Dendritic cell treated with granulocyte-macrophage colony-stimulating factor and Interleukin-4, amounts not matched to agents 40 ng/mL and 50 ng/mL, for 4 days (primary cell): ENCODE measurements at regions not wholly inside any gene's neighbourhood (a gene's known extent, or its start where the extent isn't known, plus 50 kb on each side); places are given as distances from the start of the nearest gene placed in this dataset.

Experiments
- H3K27ac Mint-ChIP-seq: one replicate; pipeline ENCODE4 v1.8.0; 2022; ENCODE audit warnings: mild to moderate bottlenecking, mixed read lengths
- H3K27me3 Mint-ChIP-seq: one replicate; pipeline ENCODE4 v1.8.0; 2022; ENCODE audit warnings: mild to moderate bottlenecking, mixed read lengths
- H3K36me3 Mint-ChIP-seq: one replicate; pipeline ENCODE4 v1.8.0; 2022; ENCODE audit warnings: low read depth, mixed read lengths
- H3K4me1 Mint-ChIP-seq: one replicate; pipeline ENCODE4 v1.8.0; 2022; ENCODE audit warnings: low read depth, mixed read lengths
- H3K4me3 Mint-ChIP-seq: one replicate; pipeline ENCODE4 v1.8.0; 2022; ENCODE audit warnings: mild to moderate bottlenecking, moderate library complexity, mixed read lengths
- H3K9me3 Mint-ChIP-seq: one replicate; pipeline ENCODE4 v1.8.0; 2022; ENCODE audit warnings: mixed read lengths
- intact Hi-C: fragments of 100-400 bp; cut with micrococcal nuclease; formaldehyde crosslinking; loops from one replicate; pipeline ENCODE4 v1.15.0; 2022

DNA sequence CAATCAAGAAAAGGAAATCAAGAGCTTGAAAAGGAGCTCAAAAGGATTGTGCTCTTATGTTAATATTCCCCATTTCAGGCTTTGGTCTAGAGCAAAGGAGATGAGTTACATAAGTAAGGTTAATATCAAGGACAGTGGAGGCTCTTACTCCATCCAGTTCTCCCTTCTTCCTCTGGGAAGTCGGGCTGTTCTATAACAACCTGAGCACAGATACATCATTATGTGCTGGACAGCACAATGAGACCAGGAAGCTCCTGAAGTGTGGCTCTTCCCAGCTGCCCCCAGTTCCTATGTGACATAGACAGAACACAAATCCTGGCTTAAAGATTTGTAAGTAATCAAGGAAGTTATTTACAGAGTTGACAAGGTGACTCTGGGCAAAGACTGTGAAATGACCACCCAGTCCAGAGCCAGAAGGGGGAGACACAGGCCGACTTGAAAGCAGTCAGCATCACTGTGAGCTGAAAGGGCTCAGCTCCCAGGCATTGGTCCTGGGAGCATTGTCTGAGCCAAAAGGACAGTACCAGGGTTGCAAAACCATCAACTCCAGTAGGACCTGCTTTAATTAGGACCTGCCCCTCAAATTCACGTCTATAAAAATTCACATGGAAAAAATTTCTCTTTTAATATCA, 917.6 kb upstream of the ACVR2A start:
- Mint-ChIP-seq H3K27ac (no peak overlapping the region), H3K4me1 (no peaks in the 10 kb centered on the region), H3K36me3 (no peaks in the 10 kb centered on the region), H3K9me3 (no peaks in the 10 kb centered on the region), H3K4me3 (no peak overlapping the region), H3K27me3 (no peaks in the 10 kb centered on the region)
- intact Hi-C loops = no loop called here

- Mint-ChIP-seq H3K4me1 (no peaks in the 10 kb centered on the region), H3K9me3 (no peaks in the 10 kb centered on the region), H3K4me3 (no peak overlapping the region), H3K27me3 (no peaks in the 10 kb centered on the region), H3K27ac (no peak overlapping the region), H3K36me3 (no peaks in the 10 kb centered on the region)
- intact Hi-C loops = loop anchor here (5.0 kb wide), 1 partner anchor 41 kb away; no protein-coding TSS in a partner anchor
Measured at GRCh38 chr2:146918280-146918679, 926.5 kb upstream of the ACVR2A start.

DNA sequence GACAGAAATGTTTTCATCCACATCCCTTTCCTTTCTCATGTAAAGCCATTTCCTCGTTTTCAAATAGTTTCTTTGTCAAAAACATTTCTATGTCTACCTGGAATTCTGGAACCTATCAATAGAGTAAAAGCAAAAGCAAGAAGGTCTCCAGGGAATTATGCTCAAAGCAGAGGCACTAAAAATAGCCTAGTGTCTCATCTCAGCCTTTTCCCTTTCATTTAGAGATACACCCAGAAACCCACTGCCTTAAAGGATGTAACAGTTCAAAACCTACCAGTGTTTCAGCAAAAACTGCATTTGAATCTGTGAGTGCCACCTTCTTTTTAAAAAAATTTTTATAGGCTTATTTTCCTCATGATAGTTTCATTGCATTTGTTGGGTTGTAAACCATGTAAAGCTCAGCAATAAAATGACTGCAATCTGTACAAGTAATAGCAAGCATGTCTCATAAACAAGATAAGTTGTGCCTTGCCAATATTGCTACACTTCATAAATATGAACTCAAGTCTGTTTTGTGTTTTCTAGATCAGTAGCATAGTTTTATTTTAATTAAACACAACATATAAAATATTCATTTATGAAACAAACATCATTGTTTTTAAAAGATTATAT, 927.3 kb upstream of the ACVR2A start:
- no peaks in the 10 kb centered on the region for H3K4me1 Mint-ChIP-seq
- no peak overlapping the region for H3K4me3 Mint-ChIP-seq
- peaks cover 3% of the 10 kb centered on the region for H3K9me3 Mint-ChIP-seq
- no peak overlapping the region for H3K27ac Mint-ChIP-seq
- intact Hi-C loops = loop anchor here (5.0 kb wide), 1 partner anchor 40 kb away; no protein-coding TSS in a partner anchor
- no peaks in the 10 kb centered on the region for H3K27me3 Mint-ChIP-seq
- H3K36me3 Mint-ChIP-seq = no peaks in the 10 kb centered on the region

DNA sequence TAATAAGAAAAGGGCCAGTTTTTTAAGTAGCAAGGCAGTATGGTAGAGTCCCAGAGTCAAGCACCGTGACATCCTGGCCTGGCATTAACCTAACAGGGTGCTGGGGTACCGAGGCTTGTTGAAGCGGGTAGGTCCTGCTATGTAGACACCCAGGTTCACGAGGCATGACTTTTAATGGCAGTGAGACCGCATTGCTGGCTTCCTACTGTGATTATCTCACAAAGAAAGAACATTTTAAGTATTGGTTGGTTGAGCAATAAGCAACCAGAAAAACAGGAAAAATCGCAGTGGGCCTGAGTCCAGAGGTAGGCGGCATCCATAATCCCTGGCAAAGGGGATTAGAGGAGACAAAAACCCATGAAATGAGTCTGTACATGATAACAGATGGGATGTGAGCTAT, 927.9 kb upstream of the ACVR2A start:
- intact Hi-C loops = loop anchor here (5.0 kb wide), 1 partner anchor 40 kb away; no protein-coding TSS in a partner anchor
- Mint-ChIP-seq H3K27ac (no peak overlapping the region), H3K9me3 (peaks cover 8% of the 10 kb centered on the region), H3K36me3 (no peaks in the 10 kb centered on the region), H3K4me1 (no peaks in the 10 kb centered on the region), H3K27me3 (no peaks in the 10 kb centered on the region), H3K4me3 (no peak overlapping the region)

GRCh38 chr2:146913476-146913875, 931.4 kb upstream of the ACVR2A start:
- Mint-ChIP-seq H3K9me3 (peaks cover 22% of the 10 kb centered on the region), H3K4me3 (no peak overlapping the region), H3K27me3 (no peaks in the 10 kb centered on the region), H3K27ac (no peak overlapping the region), H3K4me1 (no peaks in the 10 kb centered on the region), H3K36me3 (no peaks in the 10 kb centered on the region)
- intact Hi-C loops = no loop called here

GRCh38 chr2:146912536-146912935, 932.3 kb upstream of the ACVR2A start:
- intact Hi-C loops = no loop called here
- Mint-ChIP-seq H3K36me3 (no peaks in the 10 kb centered on the region), H3K4me1 (no peaks in the 10 kb centered on the region), H3K4me3 (no peak overlapping the region), H3K9me3 (peaks cover 23% of the 10 kb centered on the region), H3K27ac (no peak overlapping the region), H3K27me3 (no peaks in the 10 kb centered on the region)

GRCh38 chr2:146908776-146909175, 936.1 kb upstream of the ACVR2A start:
- no peaks in the 10 kb centered on the region for H3K27me3 Mint-ChIP-seq
- intact Hi-C loops = no loop called here
- no peak overlapping the region for H3K4me3 Mint-ChIP-seq
- H3K9me3 Mint-ChIP-seq = peaks cover 36% of the 10 kb centered on the region
- no peak overlapping the region for H3K27ac Mint-ChIP-seq
- H3K36me3 Mint-ChIP-seq = no peaks in the 10 kb centered on the region
- no peaks in the 10 kb centered on the region for H3K4me1 Mint-ChIP-seq

GRCh38 chr2:146898083-146898482, 946.7 kb upstream of the ACVR2A start:
- H3K4me1 Mint-ChIP-seq = no peaks in the 10 kb centered on the region
- intact Hi-C loops = no loop called here
- H3K9me3 Mint-ChIP-seq = no peaks in the 10 kb centered on the region

GRCh38 chr2:146894514-146894913, 950.3 kb upstream of the ACVR2A start:
- no peak overlapping the region for H3K27ac Mint-ChIP-seq
- no peaks in the 10 kb centered on the region for H3K36me3 Mint-ChIP-seq
- H3K4me3 Mint-ChIP-seq = no peak overlapping the region
- H3K4me1 Mint-ChIP-seq = no peaks in the 10 kb centered on the region
- no peaks in the 10 kb centered on the region for H3K27me3 Mint-ChIP-seq
- H3K9me3 Mint-ChIP-seq = peaks cover 19% of the 10 kb centered on the region
- intact Hi-C loops = no loop called here

More at GRCh38 chr2:146898083-146898482, 946.7 kb upstream of the ACVR2A start:
- H3K27ac Mint-ChIP-seq = no peak overlapping the region
- H3K27me3 Mint-ChIP-seq = no peaks in the 10 kb centered on the region
- H3K36me3 Mint-ChIP-seq = no peaks in the 10 kb centered on the region
- no peak overlapping the region for H3K4me3 Mint-ChIP-seq

DNA sequence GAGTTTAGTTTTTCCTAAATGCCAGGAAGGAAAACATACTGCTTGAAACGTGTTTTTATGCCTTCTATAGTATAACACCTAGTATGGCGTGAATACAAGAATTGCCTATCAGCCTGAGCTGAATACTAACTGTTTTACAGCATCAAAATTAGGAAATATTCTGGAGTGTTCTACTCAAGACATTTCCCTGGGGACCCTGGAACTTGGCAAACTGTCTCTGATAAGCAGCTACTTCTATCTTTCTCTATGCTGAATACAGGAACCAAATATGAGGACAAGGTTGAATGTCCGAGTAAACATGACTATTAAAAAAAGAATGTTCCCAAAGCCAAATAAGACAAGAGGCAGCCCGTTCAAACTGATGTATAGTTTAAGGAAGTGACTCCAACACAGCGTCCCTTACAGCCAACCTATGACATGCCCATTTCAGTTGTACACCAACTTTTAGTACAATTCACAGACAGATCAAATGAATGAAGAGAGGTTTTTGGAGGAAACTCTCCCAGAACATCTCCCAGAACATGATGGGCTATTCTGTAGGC, 951.3 kb upstream of the ACVR2A start:
- intact Hi-C loops = no loop called here
- peaks cover 19% of the 10 kb centered on the region for H3K9me3 Mint-ChIP-seq
- no peaks in the 10 kb centered on the region for H3K36me3 Mint-ChIP-seq
- H3K27me3 Mint-ChIP-seq = no peaks in the 10 kb centered on the region
- no peak overlapping the region for H3K27ac Mint-ChIP-seq
- H3K4me3 Mint-ChIP-seq = no peak overlapping the region
- H3K4me1 Mint-ChIP-seq = no peaks in the 10 kb centered on the region

- intact Hi-C loops = no loop called here
- Mint-ChIP-seq H3K27ac (no peak overlapping the region), H3K9me3 (peaks cover 19% of the 10 kb centered on the region), H3K27me3 (no peaks in the 10 kb centered on the region), H3K4me3 (no peak overlapping the region), H3K36me3 (no peaks in the 10 kb centered on the region), H3K4me1 (no peaks in the 10 kb centered on the region)
Measured at GRCh38 chr2:146890491-146890890, 954.3 kb upstream of the ACVR2A start.

DNA sequence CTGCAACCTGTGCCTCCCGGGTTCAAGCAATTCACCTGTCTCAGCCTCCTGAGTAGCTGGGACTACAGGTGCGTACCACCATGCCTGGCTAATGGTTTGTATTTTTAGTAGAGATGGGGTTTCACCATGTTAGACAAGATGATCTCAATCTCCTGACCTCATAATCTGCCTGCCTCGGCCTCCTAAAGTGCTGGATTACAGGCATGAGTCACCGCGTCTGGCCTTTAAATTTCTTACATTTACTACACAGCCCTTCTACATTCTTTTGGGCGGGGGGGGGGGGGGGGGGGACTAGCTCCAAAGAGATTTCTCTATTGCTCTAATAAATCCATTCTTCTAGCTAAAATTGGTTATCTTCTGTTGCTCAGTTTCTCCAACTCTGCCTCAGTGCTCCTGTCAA, 964.9 kb upstream of the ACVR2A start:
- Mint-ChIP-seq H3K9me3 (peaks cover 19% of the 10 kb centered on the region), H3K27me3 (no peaks in the 10 kb centered on the region), H3K27ac (no peak overlapping the region), H3K36me3 (no peaks in the 10 kb centered on the region), H3K4me3 (no peak overlapping the region), H3K4me1 (no peaks in the 10 kb centered on the region)
- intact Hi-C loops = loop anchor here (5.0 kb wide), 1 partner anchor 37 kb away; no protein-coding TSS in a partner anchor

DNA sequence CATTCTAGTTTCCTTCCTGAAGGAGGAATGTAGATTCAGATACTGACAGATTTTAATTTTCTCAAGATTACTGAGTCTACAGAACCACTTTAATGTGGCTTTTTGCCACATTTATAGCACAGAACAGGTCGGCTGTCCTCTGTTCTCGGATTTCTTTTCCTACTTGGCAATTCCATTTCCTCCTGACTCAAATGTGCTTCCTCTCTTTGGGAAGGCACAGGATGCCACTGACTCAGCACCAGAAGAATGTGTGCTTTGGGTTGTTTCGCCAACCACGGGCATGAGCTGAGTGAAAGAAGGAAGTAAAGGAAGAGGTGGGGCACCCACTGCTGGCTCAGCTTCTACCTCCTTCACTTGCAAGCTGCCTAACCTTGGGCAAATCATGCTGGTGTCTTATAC, 970.6 kb upstream of the ACVR2A start:
- Mint-ChIP-seq H3K4me3 (no peak overlapping the region), H3K27me3 (no peaks in the 10 kb centered on the region), H3K9me3 (no peaks in the 10 kb centered on the region), H3K36me3 (no peaks in the 10 kb centered on the region), H3K4me1 (no peaks in the 10 kb centered on the region), H3K27ac (no peak overlapping the region)
- intact Hi-C loops = no loop called here

DNA sequence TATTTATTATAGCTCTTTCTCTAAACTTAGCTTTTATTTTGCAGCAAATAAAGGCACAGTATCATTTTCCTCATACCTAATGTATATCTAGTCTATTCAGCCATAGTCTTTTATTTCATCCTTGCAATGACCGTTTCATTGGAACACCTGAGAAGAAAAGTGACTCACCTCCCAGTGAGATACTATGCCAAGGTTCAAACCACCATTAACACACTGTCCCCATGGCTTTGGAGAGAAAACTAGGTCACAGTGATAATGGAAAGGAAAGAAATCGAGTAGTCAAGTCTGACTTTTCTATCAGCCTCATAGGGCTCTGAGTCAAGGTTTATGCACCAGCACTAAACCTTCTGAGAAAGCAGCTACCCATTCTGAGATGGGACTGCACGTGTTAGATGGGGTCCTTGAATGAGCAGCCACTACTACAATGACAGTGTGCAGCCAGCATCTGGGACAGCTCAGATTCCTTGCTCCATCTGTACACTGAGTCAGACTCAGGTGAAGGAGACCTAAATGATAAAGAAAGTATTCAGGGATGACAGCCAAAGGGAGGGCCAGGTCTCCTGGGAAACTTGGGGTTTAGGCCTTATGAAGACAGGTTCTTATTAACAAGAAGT, 971.1 kb upstream of the ACVR2A start:
- intact Hi-C loops = no loop called here
- no peaks in the 10 kb centered on the region for H3K9me3 Mint-ChIP-seq
- no peak overlapping the region for H3K4me3 Mint-ChIP-seq
- H3K27ac Mint-ChIP-seq = no peak overlapping the region
- H3K36me3 Mint-ChIP-seq = no peaks in the 10 kb centered on the region
- no peaks in the 10 kb centered on the region for H3K4me1 Mint-ChIP-seq
- H3K27me3 Mint-ChIP-seq = no peaks in the 10 kb centered on the region
